Karpas-422 (cell line): ENCODE measurements at regions not wholly inside any gene's neighbourhood (a gene's known extent, or its start where the extent isn't known, plus 50 kb on each side); places are given as distances from the start of the nearest gene placed in this dataset.
A peak's percentile ranks its signal among the peaks of the same experiment; 100 is the strongest.

Experiments used
- DNase-seq: peaks from one replicate; pipeline ENCODE4 v3.0.0-alpha.2; 2015
- H2AFZ ChIP-seq: fragments of 200-600 bp; sonication (generic); 2 replicates; pipeline ENCODE4 v1.6.1; 2014; ENCODE audit warnings: antibody characterized with exemption, low read length, mixed read lengths
- H3K27ac ChIP-seq: fragments of 200-600 bp; sonication (generic); 2 replicates; pipeline ENCODE4 v1.5.1; 2014; ENCODE audit warnings: mild to moderate bottlenecking, low read length, moderate library complexity
- H3K27me3 ChIP-seq: fragments of 200-600 bp; sonication (generic); 2 replicates; pipeline ENCODE4 v1.6.1; 2014; ENCODE audit warnings: low read length, mixed read lengths
- H3K36me3 ChIP-seq: fragments of 200-600 bp; sonication (generic); 2 replicates; pipeline ENCODE4 v1.6.1; 2014; ENCODE audit warnings: low read length, mixed read lengths; ENCODE audit not compliant: insufficient read depth
- H3K4me1 ChIP-seq: fragments of 200-600 bp; sonication (generic); 2 replicates; pipeline ENCODE4 v1.6.1; 2014; ENCODE audit warnings: mild to moderate bottlenecking, low read length, mixed read lengths
- H3K4me2 ChIP-seq: fragments of 200-600 bp; sonication (generic); 2 replicates; pipeline ENCODE4 v1.6.1; 2014; ENCODE audit warnings: low read length, low read depth, mild to moderate bottlenecking; ENCODE audit not compliant: poor library complexity, severe bottlenecking
- H3K4me3 ChIP-seq: fragments of 200-600 bp; sonication (generic); 2 replicates; pipeline ENCODE4 v1.5.1; 2014; ENCODE audit warnings: mild to moderate bottlenecking, antibody characterized with exemption, low read length, mixed read lengths
- H3K79me2 ChIP-seq: fragments of 200-600 bp; sonication (generic); 2 replicates; pipeline ENCODE4 v1.6.1; 2014; ENCODE audit warnings: mild to moderate bottlenecking, low read length, mixed read lengths
- H3K9ac ChIP-seq: fragments of 200-600 bp; sonication (generic); 2 replicates; pipeline ENCODE4 v1.6.0; 2014; ENCODE audit warnings: low read length
- H3K9me2 ChIP-seq: fragments of 200-600 bp; sonication (generic), shearing (Covaris generic); replicated peaks from 2 replicates; pipeline ENCODE4 v1.6.0; 2014; ENCODE audit warnings: mild to moderate bottlenecking, low read length, moderate library complexity; ENCODE audit not compliant: insufficient read depth
- H3K9me3 ChIP-seq: fragments of 300-700, 200-600 bp; sonication (generic); 2 replicates; pipeline ENCODE4 v1.6.1; 2014; ENCODE audit warnings: low read length, mixed read lengths
- H4K20me1 ChIP-seq: fragments of 200-600 bp; sonication (generic); 2 replicates; pipeline ENCODE4 v1.6.1; 2014; ENCODE audit warnings: mild to moderate bottlenecking, antibody characterized with exemption, low read length, low read depth; ENCODE audit not compliant: insufficient read depth

- H3K9ac ChIP-seq: no peak overlapping the region
- H2AFZ ChIP-seq: no peak overlapping the region
- no peaks in the 10 kb centered on the region for H4K20me1 ChIP-seq
- no peaks in the 10 kb centered on the region; the same call in 1 of the 2 replicates for H3K4me1 ChIP-seq
- no peak overlapping the region for H3K4me2 ChIP-seq
- no peaks in the 10 kb centered on the region for H3K9me2 ChIP-seq
- no peaks in the 10 kb centered on the region for H3K79me2 ChIP-seq
- H3K27me3 ChIP-seq: no peaks in the 10 kb centered on the region; the same call in 1 of the 2 replicates
- H3K36me3 ChIP-seq: no peaks in the 10 kb centered on the region
- H3K9me3 ChIP-seq: no peaks in the 10 kb centered on the region
- no peak overlapping the region for H3K4me3 ChIP-seq
- H3K27ac ChIP-seq: no peak overlapping the region
- no peak for DNase-seq
These were observed 131.8 kb upstream of the HNRNPA3 start for GRCh38 chr2:177080746-177081284.

- no peaks in the 10 kb centered on the region for H3K36me3 ChIP-seq
- H3K79me2 ChIP-seq: no peaks in the 10 kb centered on the region
- H3K4me2 ChIP-seq: no peak overlapping the region
- no peak overlapping the region for H3K27ac ChIP-seq
- H3K9me2 ChIP-seq: no peaks in the 10 kb centered on the region
- no peak overlapping the region for H2AFZ ChIP-seq
- no peaks in the 10 kb centered on the region for H3K9me3 ChIP-seq
- no peaks in the 10 kb centered on the region for H3K4me1 ChIP-seq
- no peaks in the 10 kb centered on the region for H4K20me1 ChIP-seq
- no peaks in the 10 kb centered on the region; the same call in 1 of the 2 replicates for H3K27me3 ChIP-seq
- no peak overlapping the region for H3K4me3 ChIP-seq
- H3K9ac ChIP-seq: no peak overlapping the region
- no peak for DNase-seq
These were observed 128.0 kb upstream of the HNRNPA3 start for GRCh38 chr2:177084607-177085006.

DNA sequence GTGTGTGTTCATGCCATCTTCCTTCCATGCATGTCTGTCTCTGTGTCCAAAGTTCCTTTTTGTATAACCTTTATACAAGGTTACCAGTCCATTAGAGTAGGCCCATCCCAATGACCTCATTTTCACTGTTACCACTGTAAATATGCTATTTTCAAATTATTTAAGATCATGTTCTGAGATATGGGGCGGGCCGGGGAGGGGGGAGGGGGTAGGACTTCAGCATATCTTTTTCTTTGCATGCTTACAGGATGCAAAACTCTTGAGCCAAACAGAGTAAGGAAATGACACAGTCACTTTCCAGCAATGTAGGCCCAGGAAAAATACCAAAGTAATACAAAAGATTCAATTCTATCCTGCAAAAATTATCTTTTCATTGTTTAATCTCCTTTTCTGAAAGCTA lies 124.1 kb upstream of the HNRNPA3 start:
- H3K27me3 ChIP-seq: no peaks in the 10 kb centered on the region
- no peaks in the 10 kb centered on the region for H3K79me2 ChIP-seq
- H3K4me1 ChIP-seq: no peaks in the 10 kb centered on the region
- H3K36me3 ChIP-seq: no peaks in the 10 kb centered on the region
- no peak overlapping the region for H3K4me3 ChIP-seq
- H3K27ac ChIP-seq: no peak overlapping the region
- H4K20me1 ChIP-seq: no peaks in the 10 kb centered on the region
- H3K9me3 ChIP-seq: no peaks in the 10 kb centered on the region
- H3K9me2 ChIP-seq: no peaks in the 10 kb centered on the region
- H3K4me2 ChIP-seq: no peak overlapping the region
- no peak overlapping the region for H3K9ac ChIP-seq
- no peak overlapping the region for H2AFZ ChIP-seq
- no peak for DNase-seq

GRCh38 chr2:177090967-177091366 lies 121.6 kb upstream of the HNRNPA3 start:
- Histone ChIP-seq H3K36me3 (no peaks in the 10 kb centered on the region), H3K4me3 (no peak overlapping the region), H3K4me2 (no peak overlapping the region), H3K4me1 (no peaks in the 10 kb centered on the region), H3K9me2 (no peaks in the 10 kb centered on the region), H3K27me3 (no peaks in the 10 kb centered on the region), H3K9me3 (no peaks in the 10 kb centered on the region), H2AFZ (no peak overlapping the region), H3K9ac (no peak overlapping the region), H4K20me1 (no peaks in the 10 kb centered on the region), H3K79me2 (no peaks in the 10 kb centered on the region), H3K27ac (no peak overlapping the region)
- no peak for DNase-seq

DNA sequence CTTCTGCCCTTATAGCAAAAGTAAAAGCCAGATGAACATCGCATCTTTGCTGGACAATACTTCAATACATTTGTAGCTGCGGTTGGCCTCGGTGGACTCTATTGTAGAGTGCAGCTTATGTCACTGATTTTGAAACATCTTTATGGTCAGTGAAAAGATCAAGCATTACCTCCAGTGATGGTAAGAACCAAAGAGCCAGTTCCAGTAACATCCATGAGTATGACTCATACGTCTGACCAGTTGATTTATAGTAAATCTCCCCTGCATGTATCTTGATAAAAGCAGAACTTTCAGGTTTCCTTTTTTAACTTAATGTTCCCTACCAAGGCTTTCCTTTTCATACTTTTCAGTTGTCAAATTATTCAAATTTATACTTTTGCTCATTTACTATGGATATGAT lies 119.2 kb upstream of the HNRNPA3 start:
- H2AFZ ChIP-seq: no peak overlapping the region
- H3K4me3 ChIP-seq: no peak overlapping the region
- no peaks in the 10 kb centered on the region for H3K79me2 ChIP-seq
- H3K27me3 ChIP-seq: no peaks in the 10 kb centered on the region
- H3K9me3 ChIP-seq: no peaks in the 10 kb centered on the region
- no peaks in the 10 kb centered on the region for H3K4me1 ChIP-seq
- H3K36me3 ChIP-seq: no peaks in the 10 kb centered on the region
- no peaks in the 10 kb centered on the region for H3K9me2 ChIP-seq
- H3K4me2 ChIP-seq: no peak overlapping the region
- DNase-seq: no peak
- H4K20me1 ChIP-seq: no peaks in the 10 kb centered on the region
- H3K27ac ChIP-seq: no peak overlapping the region
- no peak overlapping the region for H3K9ac ChIP-seq

GRCh38 chr2:177098001-177098613 lies 114.5 kb upstream of the HNRNPA3 start:
- no peaks in the 10 kb centered on the region for H3K36me3 ChIP-seq
- H3K27ac ChIP-seq: no peak overlapping the region
- no peaks in the 10 kb centered on the region for H3K27me3 ChIP-seq
- no peaks in the 10 kb centered on the region for H3K79me2 ChIP-seq
- no peaks in the 10 kb centered on the region for H4K20me1 ChIP-seq
- H3K9me3 ChIP-seq: no peaks in the 10 kb centered on the region
- H3K9ac ChIP-seq: no peak overlapping the region
- H3K9me2 ChIP-seq: no peaks in the 10 kb centered on the region
- no peak overlapping the region for H3K4me3 ChIP-seq
- no peak overlapping the region for H3K4me2 ChIP-seq
- no peaks in the 10 kb centered on the region for H3K4me1 ChIP-seq
- H2AFZ ChIP-seq: no peak overlapping the region
- DNase-seq: no peak

DNA sequence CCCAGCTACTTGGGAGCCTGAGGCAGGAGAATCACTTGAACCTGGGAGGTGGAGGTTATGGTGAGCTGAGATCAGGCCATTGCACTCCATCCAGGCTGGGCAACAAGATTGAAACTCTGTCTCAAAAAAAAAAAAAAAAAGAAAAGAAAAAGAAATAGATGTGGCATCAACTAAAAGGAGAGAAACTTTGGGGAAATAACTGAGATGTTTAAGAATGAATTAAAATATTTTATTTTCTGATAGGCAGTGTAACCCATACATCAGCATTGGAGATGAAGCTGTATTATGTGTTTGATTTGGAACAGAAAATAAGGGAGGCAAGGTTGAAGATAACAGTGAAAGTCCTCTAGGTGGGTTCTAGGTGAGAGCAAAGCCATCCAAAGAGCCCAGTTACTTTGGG lies 110.7 kb upstream of the HNRNPA3 start:
- no peaks in the 10 kb centered on the region for H3K36me3 ChIP-seq

DNA sequence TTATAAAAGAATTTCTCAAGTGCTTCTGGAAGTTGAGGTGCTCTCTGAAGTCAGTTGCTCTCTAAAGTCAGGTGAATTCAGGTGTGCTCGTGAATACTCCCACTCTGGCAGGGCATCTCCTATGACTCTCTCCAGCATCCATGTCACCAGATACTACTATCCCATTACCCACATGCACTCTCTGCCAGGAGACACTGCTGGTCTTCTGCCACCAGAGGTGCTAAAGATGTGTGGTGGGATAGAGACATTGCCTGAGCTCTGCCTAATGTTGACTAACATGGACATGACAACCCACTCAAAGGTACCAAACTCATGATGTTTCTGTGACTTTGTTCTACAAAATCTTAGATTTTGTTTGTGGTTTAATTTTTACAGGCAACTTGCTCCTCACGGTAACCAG lies 106.4 kb upstream of the HNRNPA3 start:
- Histone ChIP-seq H3K27ac (no peak overlapping the region), H3K27me3 (no peaks in the 10 kb centered on the region), H2AFZ (no peak overlapping the region), H3K4me3 (no peak overlapping the region), H3K9me3 (no peaks in the 10 kb centered on the region), H3K9ac (no peak overlapping the region), H4K20me1 (no peaks in the 10 kb centered on the region), H3K36me3 (no peaks in the 10 kb centered on the region), H3K79me2 (no peaks in the 10 kb centered on the region), H3K4me2 (no peak overlapping the region), H3K9me2 (no peaks in the 10 kb centered on the region), H3K4me1 (no peaks in the 10 kb centered on the region)
- DNase-seq: peak; percentile 48

More for the DNA sequence above, 110.7 kb upstream of the HNRNPA3 start:
- no peaks in the 10 kb centered on the region for H3K9me2 ChIP-seq
- H3K4me2 ChIP-seq: no peak overlapping the region
- H4K20me1 ChIP-seq: no peaks in the 10 kb centered on the region
- H3K27me3 ChIP-seq: no peaks in the 10 kb centered on the region
- no peaks in the 10 kb centered on the region for H3K79me2 ChIP-seq
- no peak overlapping the region for H2AFZ ChIP-seq
- DNase-seq: no peak
- no peaks in the 10 kb centered on the region for H3K4me1 ChIP-seq
- H3K27ac ChIP-seq: no peak overlapping the region
- no peak overlapping the region for H3K9ac ChIP-seq
- no peak overlapping the region for H3K4me3 ChIP-seq
- H3K9me3 ChIP-seq: no peaks in the 10 kb centered on the region
